GM18505 (cell line): ENCODE measurements at regions not wholly inside any gene's neighbourhood (a gene's known extent, or its start where the extent isn't known, plus 50 kb on each side); places are given as distances from the start of the nearest gene placed in this dataset.

Source experiments
- ATAC-seq: cut with Tn5 transposase; IDR thresholded peaks from one replicate; pipeline ENCODE4 v1.9.1; 2021; ENCODE audit not compliant: unreplicated experiment
- POLR2A ChIP-seq: IDR thresholded peaks from 4 replicates; pipeline ENCODE4 v1.6.1; 2011; ENCODE audit warnings: borderline replicate concordance; ENCODE audit not compliant: insufficient read depth, insufficient read length; ENCODE audit errors: extremely low read depth

DNA sequence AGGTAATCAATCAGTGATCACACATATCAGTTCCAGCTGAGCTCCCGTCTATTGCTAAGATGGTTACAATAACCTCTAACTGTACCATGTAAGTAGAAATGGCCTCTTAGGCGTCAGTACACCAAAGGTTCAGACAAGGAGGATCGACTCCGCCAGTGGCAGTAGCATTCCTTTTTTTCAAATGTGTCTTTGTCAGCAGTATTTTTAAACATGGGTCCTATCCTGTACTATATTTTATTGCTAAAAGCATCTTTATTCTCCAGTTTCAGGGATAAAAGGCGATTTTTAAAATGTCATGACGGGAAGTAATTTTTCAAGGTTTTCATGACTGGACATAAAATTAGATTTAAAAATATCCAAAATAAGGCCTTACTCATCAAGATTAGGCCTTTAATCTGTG lies 64.8 kb upstream of the TBCA start:
- no peak for ATAC-seq
- no peak for TF ChIP-seq POLR2A

DNA sequence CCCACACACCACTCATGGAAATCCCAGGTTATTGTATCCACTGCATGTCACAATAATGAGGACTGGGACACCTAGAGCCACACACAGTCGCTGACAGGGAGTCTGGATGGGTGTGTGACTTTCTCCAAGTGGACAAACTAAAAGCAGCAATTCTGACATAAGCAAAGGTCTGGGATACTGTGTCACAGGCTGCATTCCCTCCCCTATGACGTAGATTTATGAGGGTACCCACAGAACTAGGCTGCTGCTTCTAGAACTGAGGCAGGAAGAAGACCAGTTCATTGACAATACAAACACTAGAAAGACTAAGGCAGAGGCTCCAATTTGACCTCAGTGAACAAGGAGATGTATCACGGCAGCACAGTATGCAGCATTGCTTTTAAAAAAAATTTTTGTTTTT lies 63.6 kb upstream of the TBCA start:
- TF ChIP-seq POLR2A, result no peak
- no peak for ATAC-seq

GRCh38 chr5:77832938-77833337 lies 56.8 kb upstream of the TBCA start:
- TF ChIP-seq POLR2A, result no peak
- ATAC-seq, result no peak

GRCh38 chr5:77832166-77832770 lies 56.1 kb upstream of the TBCA start:
- no peak for ATAC-seq
- no peak for TF ChIP-seq POLR2A

DNA sequence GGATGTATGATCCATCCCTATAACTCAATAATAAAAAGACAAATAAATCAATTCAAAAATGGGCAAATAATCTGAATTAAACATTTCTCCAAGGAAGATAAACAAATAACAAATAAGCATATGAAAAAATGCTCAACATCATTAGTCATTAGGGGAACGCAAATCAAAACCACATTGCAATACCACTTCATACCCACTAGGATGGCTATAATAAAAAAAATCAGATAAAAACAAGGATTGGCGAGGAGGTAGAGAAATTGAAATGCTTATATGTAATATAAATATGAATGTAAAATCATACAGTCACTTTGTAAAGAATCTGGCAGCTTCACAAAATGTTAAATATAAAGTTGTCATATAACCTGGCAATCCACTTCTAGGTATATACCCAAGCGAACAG lies 52.3 kb upstream of the TBCA start:
- no peak for ATAC-seq
- TF ChIP-seq POLR2A, result no peak
